Keratinocyte (primary cell): ENCODE measurements at regions not wholly inside any gene's neighbourhood (a gene's known extent, or its start where the extent isn't known, plus 50 kb on each side); places are given as distances from the start of the nearest gene placed in this dataset.
A peak's percentile ranks its signal among the peaks of the same experiment; 100 is the strongest.

Experiments
- DNase-seq: peaks from one replicate; pipeline ENCODE4 v3.0.0-alpha.2; 2011; ENCODE audit warnings: low read depth, missing footprints, low spot score
- FAIRE-seq: peaks from 2 replicates; lab custom pipeline; 2011; peaks lifted over from hg19 to GRCh38; lab: Jason Lieb, UNC
- H2AFZ ChIP-seq: 2 replicates; pipeline ENCODE4 v1.6.0; 2012; ENCODE audit warnings: low read length, control low read depth, inconsistent platforms; ENCODE audit not compliant: control insufficient read depth
- H3K27ac ChIP-seq: 2 replicates; pipeline ENCODE4 v1.5.1; 2011; ENCODE audit warnings: low read length; ENCODE audit not compliant: control insufficient read depth, insufficient read depth
- H3K27me3 ChIP-seq: 3 replicates; pipeline ENCODE4 v1.6.0; 2011; ENCODE audit warnings: low read length; ENCODE audit not compliant: control insufficient read depth, insufficient read depth; ENCODE audit errors: extremely low read depth
- H3K36me3 ChIP-seq, 2 experiments: 2 replicates in 1 of 2; 3 replicates in 1 of 2; pipeline ENCODE4 v1.5.1; 2011; ENCODE audit warnings: low read length in 2 of 2, mild to moderate bottlenecking in 1 of 2; ENCODE audit not compliant: control insufficient read depth in 2 of 2, insufficient read depth in 2 of 2; ENCODE audit errors: extremely low read depth in 1 of 2
- H3K4me1 ChIP-seq: 3 replicates; pipeline ENCODE4 v1.5.1; 2011; ENCODE audit warnings: low read length; ENCODE audit not compliant: control insufficient read depth, insufficient read depth; ENCODE audit errors: extremely low read depth
- H3K4me2 ChIP-seq: 3 replicates; pipeline ENCODE4 v1.6.0; 2011; ENCODE audit warnings: low read depth, low read length; ENCODE audit not compliant: control insufficient read depth, insufficient read depth; ENCODE audit errors: extremely low read depth
- H3K4me3 ChIP-seq, 3 experiments: fragments of 200-600 bp in 1 of 3; sonication (generic) in 1 of 3; 2 replicates in 2 of 3; 3 replicates in 1 of 3; pipeline ENCODE4 v1.5.1; 2011 to 2016; ENCODE audit warnings: low read length in 3 of 3, mild to moderate bottlenecking in 3 of 3, control low read depth in 2 of 3, inconsistent platforms in 1 of 3, low read depth in 1 of 3, mixed read lengths in 1 of 3, mixed run types in 1 of 3, moderate library complexity in 1 of 3; ENCODE audit not compliant: control insufficient read depth in 2 of 3, insufficient read depth in 2 of 3; ENCODE audit errors: extremely low read depth in 1 of 3
- H3K79me2 ChIP-seq: 2 replicates; pipeline ENCODE4 v1.6.0; 2012; ENCODE audit warnings: low read length; ENCODE audit not compliant: control insufficient read depth, insufficient read depth
- H3K9ac ChIP-seq: 3 replicates; pipeline ENCODE4 v1.6.0; 2011; ENCODE audit warnings: low read length; ENCODE audit not compliant: control insufficient read depth, insufficient read depth; ENCODE audit errors: extremely low read depth
- H3K9me1 ChIP-seq: 3 replicates; pipeline ENCODE4 v1.6.0; 2011; ENCODE audit warnings: low read length; ENCODE audit not compliant: control insufficient read depth, insufficient read depth; ENCODE audit errors: extremely low read depth
- H3K9me3 ChIP-seq: 2 replicates; pipeline ENCODE4 v1.5.1; 2012; ENCODE audit warnings: low read depth, low read length; ENCODE audit not compliant: control insufficient read depth
- H4K20me1 ChIP-seq: 3 replicates; pipeline ENCODE4 v1.6.0; 2011; ENCODE audit warnings: low read length; ENCODE audit not compliant: control insufficient read depth, insufficient read depth; ENCODE audit errors: extremely low read depth
- CTCF ChIP-seq, 3 experiments: IDR thresholded peaks in 1 of 3; conservative IDR thresholded peaks in 1 of 3; optimal IDR thresholded peaks in 1 of 3; 2 replicates in 2 of 3; 3 replicates in 1 of 3; pipeline versions ENCODE3 to v1.5.1; 2011; ENCODE audit warnings: low read length in 3 of 3, mild to moderate bottlenecking in 3 of 3, moderate library complexity in 2 of 3, control low read depth in 1 of 3, inconsistent platforms in 1 of 3; ENCODE audit not compliant: insufficient read depth in 2 of 3; ENCODE audit errors: extremely low read depth in 1 of 3
- EZH2 ChIP-seq: IDR thresholded peaks from one replicate; pipeline ENCODE4 v1.6.1; 2012; ENCODE audit warnings: inconsistent platforms, mild to moderate bottlenecking, low read length, moderate library complexity
- dilution Hi-C: fragments of 300-500 bp; cut with MboI; formaldehyde crosslinking; loops from one replicate; pipeline ENCODE4 v1.7.0; 2020; ENCODE audit warnings: low sequenced_read_pairs; ENCODE audit not compliant: extremely low pct_ligation_motif_present

DNA sequence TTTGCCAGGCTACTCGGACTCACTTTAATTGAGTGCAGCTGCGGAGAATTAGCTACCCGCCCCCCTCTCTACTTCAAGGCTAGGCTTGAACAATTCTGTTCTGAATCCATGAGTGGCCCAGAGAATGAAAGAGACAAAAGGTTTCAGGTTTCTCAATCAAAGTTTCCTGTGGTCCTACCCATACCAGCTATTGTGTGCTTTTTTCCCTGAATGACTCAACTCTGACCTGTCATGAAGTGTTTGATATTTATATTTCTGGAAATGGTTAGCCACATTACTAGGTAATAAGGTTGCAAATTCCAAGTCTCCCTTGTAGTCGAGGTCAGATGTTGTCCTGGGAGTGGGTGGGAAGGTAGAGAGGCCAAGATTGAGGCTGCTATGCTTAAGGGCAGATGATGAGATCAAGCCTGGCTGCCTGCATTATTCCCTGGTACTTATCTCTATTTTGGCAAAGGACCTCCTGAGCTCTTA lies 392.7 kb upstream of the TBL1XR1 start:
- H3K27ac ChIP-seq, result peak overlapping the region; percentile 59
- H3K9ac ChIP-seq, result peak overlapping the region; percentile 22
- H2AFZ ChIP-seq, result no peak overlapping the region
- dilution Hi-C loops, result no loop called here
- TF ChIP-seq CTCF (optimal IDR thresholded peaks at IDR 0.05 in 1 of 3, IDR thresholded peaks at IDR 0.05 in 1 of 3, conservative IDR thresholded peaks at IDR 0.05 in 1 of 3; ENCODE audit: extremely low read depth in 1 of 3, insufficient read depth in 2 of 3, low read length in 3 of 3), result no peak
- no peak for TF ChIP-seq EZH2
- FAIRE-seq (peak; percentile 87), DNase-seq (peak; percentile 75)
- H3K9me1 ChIP-seq, result no peaks in the 10 kb centered on the region
- H3K27me3 ChIP-seq, result no peaks in the 10 kb centered on the region
- no peaks in the 10 kb centered on the region for H3K36me3 ChIP-seq
- peaks cover 2% of the 10 kb centered on the region for H3K9me3 ChIP-seq
- H4K20me1 ChIP-seq, result no peaks in the 10 kb centered on the region
- no peaks in the 10 kb centered on the region for H3K79me2 ChIP-seq
- peaks cover 41% of the 10 kb centered on the region for H3K4me1 ChIP-seq
- H3K4me3 ChIP-seq, result no peak overlapping the region
- peak overlapping the region; percentile 35 for H3K4me2 ChIP-seq

DNA sequence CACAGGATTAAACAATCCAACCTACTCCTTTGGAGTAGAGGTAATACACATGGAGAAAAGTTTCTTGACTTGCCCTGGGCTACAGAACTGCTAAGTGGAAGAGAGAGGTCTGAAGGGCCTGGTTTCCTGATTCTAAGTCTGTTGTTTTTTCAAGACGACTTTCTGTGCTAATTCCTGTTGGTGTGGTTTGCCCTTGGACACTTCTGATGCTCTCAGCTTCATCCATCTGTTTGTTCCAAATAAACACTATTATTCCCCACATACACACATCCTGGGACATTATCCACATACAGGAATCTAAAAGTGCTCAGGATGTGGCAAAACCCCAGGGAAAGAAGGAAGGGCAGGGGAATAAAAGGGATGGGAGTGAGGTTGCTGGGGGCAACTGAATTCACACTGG lies 393.5 kb upstream of the TBL1XR1 start:
- Histone ChIP-seq H3K9me3 (peaks cover 2% of the 10 kb centered on the region), H3K4me3 (no peak overlapping the region), H4K20me1 (no peaks in the 10 kb centered on the region), H3K79me2 (no peaks in the 10 kb centered on the region), H3K9ac (peak overlapping the region; percentile 55), H3K4me1 (peaks cover 43% of the 10 kb centered on the region), H3K9me1 (no peaks in the 10 kb centered on the region), H2AFZ (peak overlapping the region; percentile 33), H3K27me3 (no peaks in the 10 kb centered on the region), H3K27ac (peak overlapping the region; percentile 86), H3K36me3 (no peaks in the 10 kb centered on the region), H3K4me2 (peak overlapping the region; percentile 79)
- TF ChIP-seq CTCF (optimal IDR thresholded peaks at IDR 0.05 in 1 of 3, IDR thresholded peaks at IDR 0.05 in 1 of 3, conservative IDR thresholded peaks at IDR 0.05 in 1 of 3; ENCODE audit: extremely low read depth in 1 of 3, insufficient read depth in 2 of 3, low read length in 3 of 3), result no peak
- no peak for TF ChIP-seq EZH2
- dilution Hi-C loops, result no loop called here
- peak; percentile 9 for FAIRE-seq
- no peak for DNase-seq
